Mammary epithelial cell (primary cell): ENCODE measurements at regions not wholly inside any gene's neighbourhood (a gene's known extent, or its start where the extent isn't known, plus 50 kb on each side); places are given as distances from the start of the nearest gene placed in this dataset.

Experiments
- EZH2 ChIP-seq: IDR thresholded peaks from 2 replicates; pipeline ENCODE4 v1.6.1; 2012; ENCODE audit warnings: low read length, inconsistent platforms, borderline replicate concordance
- TF ChIP-seq, protein P1 (sequence below), 2 donors: IDR thresholded peaks in 1 of 2; conservative IDR thresholded peaks in 1 of 2; 2 replicates each; pipeline ENCODE4 v1.5.1; 2011 to 2012; ENCODE audit warnings: inconsistent platforms in 2 of 2, low read length in 2 of 2, mild to moderate bottlenecking in 2 of 2, control low read depth in 1 of 2, low read depth in 1 of 2; ENCODE audit not compliant: insufficient read depth in 1 of 2; ENCODE audit errors: extremely low read depth in 1 of 2

DNA sequence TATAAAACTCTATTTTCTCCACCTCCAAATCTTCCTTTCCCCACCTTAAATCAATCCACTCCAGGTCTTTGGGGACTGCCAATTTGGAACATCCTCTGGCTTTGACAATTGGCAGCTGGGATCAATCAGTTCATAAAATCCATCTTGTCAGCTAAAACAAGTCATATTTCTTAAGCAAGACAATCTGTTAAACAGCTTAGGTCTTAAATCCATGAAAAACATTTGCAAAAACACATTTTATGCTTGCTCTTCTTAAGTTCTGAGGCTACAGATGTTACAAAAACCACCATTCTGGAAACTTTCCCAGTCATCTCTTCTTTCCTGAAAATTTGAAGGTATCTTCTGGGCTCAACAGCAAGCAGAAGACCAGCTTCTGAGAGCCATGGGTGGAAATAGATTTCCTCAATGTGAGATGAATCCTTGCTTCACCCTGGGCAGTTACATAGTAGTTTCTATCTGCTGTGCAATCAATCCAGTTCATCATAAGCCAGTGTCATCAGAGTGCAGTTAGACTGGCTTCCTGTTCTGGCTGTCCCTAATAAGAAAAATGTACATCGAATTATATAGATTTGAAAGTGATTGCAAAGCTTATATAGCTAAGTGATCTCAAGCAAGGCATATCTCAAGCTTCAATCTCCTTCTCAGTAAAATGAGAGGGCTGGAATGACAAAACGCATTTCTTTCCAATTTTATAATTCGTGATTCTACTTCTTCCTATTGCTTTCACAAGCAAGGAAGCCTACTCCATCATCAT is 402.7 kb upstream of the INTU start:
- TF ChIP-seq, protein P1, sequence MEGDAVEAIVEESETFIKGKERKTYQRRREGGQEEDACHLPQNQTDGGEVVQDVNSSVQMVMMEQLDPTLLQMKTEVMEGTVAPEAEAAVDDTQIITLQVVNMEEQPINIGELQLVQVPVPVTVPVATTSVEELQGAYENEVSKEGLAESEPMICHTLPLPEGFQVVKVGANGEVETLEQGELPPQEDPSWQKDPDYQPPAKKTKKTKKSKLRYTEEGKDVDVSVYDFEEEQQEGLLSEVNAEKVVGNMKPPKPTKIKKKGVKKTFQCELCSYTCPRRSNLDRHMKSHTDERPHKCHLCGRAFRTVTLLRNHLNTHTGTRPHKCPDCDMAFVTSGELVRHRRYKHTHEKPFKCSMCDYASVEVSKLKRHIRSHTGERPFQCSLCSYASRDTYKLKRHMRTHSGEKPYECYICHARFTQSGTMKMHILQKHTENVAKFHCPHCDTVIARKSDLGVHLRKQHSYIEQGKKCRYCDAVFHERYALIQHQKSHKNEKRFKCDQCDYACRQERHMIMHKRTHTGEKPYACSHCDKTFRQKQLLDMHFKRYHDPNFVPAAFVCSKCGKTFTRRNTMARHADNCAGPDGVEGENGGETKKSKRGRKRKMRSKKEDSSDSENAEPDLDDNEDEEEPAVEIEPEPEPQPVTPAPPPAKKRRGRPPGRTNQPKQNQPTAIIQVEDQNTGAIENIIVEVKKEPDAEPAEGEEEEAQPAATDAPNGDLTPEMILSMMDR (conservative IDR thresholded peaks at IDR 0.05 in 1 of 2, IDR thresholded peaks at IDR 0.05 in 1 of 2; ENCODE audit: extremely low read depth in 1 of 2, insufficient read depth in 1 of 2, low read depth in 1 of 2, low read length in 2 of 2), result no peak
- no peak for TF ChIP-seq EZH2
